ENCODE measurements at regions not wholly inside any gene's neighbourhood (a gene's known extent, or its start where the extent isn't known, plus 50 kb on each side); places are given as distances from the start of the nearest gene placed in this dataset.
"Not testable (repeated sequence)": the region's sequence is repeated elsewhere in the genome, so short reads cannot be mapped to it uniquely, and the experiment has no call there.

DNA sequence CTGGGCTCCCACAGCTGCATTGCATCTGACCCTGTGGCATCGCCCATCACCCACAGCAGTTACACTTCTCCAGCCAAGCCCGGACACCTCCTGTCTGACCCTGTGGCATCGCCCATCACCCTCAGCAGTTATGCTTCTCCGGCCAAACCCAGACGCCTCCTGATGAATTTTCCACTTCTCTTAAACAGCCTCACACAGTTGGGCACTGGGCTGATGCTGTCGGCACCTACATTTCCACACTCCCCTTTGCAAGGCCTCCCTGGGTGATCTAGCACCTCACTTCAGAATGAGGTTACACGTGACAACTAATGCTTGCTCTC lies 175.2 kb upstream of the ARID1B start:
- DNase-seq (ENCODE audit: low read depth): no peak

GRCh38 chr6:156601152-156602065 lies 175.8 kb upstream of the ARID1B start:
- no peak for DNase-seq (ENCODE audit: low read depth)

DNA sequence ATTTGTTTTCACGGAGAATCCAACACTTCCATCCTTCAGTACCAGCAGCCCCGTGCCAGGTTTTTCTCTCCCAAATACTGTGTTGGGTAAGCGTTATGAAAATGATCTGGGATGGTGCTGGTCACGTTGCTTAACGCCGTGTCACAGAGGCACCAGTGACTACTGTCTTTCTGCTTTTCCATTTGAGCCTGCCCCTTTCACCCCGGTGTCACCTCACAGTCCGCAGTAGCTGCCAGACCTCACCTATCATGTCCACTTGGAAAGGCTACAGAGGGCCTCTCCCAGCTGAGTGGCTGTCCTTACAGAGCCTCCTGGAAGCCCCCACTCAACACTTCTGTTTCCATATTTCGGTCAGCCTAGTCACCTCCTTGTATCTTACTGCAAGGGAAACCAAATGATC lies 176.5 kb upstream of the ARID1B start:
- DNase-seq (ENCODE audit: low read depth): no peak

- no peak for DNase-seq (ENCODE audit: low read depth)
These were observed 177.1 kb upstream of the ARID1B start for GRCh38 chr6:156599978-156600590.

DNA sequence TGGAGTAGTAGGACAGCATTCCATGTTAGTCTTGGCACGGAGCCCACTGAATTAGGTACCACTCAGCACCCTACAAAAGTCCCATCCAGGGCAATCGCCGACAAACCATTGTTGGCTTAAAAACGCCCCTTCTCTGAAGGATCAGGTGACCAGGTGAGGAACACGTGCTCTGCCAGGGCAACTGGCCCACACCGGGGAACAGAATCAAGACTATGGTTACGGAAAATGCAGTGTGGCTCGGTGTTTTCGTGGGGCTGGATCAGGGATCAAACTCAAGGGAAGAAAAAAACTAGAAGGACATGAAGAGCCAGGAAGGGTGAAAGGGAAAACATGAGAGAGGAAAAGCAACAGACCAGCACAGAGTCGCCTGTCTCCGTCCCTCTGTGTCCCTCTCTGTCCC lies 177.8 kb upstream of the ARID1B start:
- DNase-seq (ENCODE audit: low read depth): no peak

DNA sequence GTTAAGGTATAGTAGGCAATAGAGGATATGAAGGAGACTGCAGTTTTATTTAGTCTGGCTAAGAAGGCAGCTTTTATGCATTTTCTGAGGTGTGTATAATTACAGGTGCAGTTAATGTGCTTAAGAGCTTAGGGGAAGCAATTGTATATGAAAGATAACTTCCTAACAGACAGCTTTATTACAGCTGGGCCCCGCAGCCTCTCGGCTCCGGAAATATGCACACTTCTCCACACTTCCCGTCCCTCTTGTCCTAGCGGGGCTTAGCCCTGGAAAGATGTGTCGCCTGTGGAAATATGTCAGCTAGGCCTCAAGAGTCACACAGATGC lies 178.4 kb upstream of the ARID1B start:
- DNase-seq (ENCODE audit: low read depth): no peak

DNA sequence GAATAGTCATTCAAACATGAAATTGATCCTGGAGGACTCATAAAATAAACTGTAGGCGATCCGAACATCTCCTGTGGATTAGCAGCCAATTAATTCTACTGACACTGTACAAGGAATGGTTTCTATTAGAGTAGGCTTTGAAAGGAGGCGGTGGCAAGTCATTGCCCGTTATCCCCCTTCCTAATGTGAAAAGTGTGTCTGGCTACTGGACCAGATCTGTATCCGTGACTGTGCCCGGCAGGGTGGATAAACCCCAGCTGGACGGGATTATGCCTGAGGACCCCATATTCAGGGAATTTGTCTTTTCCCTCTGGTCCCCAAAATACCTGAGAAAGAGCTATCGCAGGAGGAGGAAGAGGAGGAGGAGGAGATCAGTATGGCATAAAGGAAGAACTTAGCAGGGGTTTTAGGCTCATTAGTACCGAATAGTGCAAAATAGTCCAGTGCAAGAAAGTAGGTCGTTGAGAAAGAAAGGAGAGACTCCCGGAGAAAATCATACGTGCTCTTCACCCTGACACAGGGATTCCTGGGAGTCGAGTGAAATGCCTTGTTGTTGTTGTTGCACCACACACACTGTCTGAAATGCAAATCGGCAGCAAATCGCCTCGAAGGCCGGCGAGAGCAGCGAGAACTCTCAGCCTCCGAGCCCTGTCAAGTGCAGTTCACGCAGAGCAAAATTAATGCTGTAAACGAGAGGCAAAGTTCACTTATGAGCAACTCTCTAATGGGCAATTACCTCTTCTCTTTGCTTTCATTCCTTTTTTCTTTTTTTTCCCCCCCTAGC lies 178.9 kb upstream of the ARID1B start:
- no peak for DNase-seq (ENCODE audit: low read depth)

GRCh38 chr6:156597095-156597494 lies 180.1 kb upstream of the ARID1B start:
- DNase-seq (ENCODE audit: low read depth): no peak

DNA sequence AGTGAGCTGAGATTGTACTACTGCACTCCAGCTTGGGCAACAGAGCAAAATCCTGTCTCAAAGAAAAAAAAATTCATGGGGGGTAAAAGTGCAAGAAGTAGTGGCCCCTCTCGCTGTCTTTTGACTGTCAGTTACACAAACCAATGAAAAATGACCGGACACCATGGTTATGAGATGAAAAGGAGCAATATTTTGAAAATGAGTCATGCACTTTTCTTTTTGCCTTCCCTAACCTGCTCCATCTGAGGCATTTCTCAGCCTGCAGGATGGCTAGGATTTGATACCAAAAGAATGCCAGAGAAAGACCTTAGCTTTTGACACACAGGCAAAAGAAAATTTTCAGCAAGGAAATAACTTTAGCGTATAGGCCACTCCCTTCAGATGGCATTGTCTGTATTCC lies 181.7 kb upstream of the ARID1B start:
- DNase-seq (ENCODE audit: low read depth): peak; percentile 52

- no peak for DNase-seq (ENCODE audit: low read depth)
These were observed 183.3 kb upstream of the ARID1B start for GRCh38 chr6:156593893-156594292.

DNA sequence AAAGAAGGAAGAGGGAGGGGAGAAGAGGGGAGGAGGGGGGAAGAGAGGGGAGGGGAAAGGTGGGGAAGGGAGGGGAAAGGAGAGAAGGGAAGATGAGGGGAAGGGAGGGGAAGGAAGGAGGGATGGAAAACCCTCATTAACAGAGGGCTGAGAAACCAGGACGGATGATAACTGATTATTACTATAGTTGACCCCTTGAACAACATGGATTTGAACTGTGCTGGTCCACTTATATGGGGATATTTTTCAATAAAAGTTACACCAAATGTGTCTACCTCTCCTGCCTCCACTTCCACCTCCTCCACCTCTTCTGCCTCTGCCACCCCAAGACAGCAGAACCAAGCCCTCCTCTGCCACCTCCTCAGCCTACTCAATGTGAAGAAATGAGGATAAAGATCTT lies 184.1 kb upstream of the ARID1B start:
- DNase-seq (ENCODE audit: low read depth): no peak

DNA sequence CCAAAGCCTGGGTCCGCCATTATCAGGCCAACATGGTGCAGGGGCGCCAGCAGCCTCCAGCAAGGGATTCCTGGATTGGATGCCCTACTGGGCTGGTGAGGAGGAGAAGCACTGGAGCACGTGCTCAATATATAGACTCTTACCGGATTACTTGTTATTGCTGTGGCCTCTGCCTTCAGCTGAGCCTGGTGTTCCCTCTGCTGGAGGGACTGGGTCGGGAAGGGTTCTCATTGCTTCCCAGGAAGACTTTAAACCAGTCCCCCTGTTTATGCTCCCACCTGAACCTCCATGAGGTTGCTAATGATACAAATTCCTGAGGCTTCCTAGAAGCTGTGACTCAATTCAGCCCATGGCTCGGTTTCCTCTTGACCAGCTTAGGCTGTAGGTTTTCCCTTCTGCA lies 186.7 kb upstream of the ARID1B start:
- no peak for DNase-seq (ENCODE audit: low read depth)

DNA sequence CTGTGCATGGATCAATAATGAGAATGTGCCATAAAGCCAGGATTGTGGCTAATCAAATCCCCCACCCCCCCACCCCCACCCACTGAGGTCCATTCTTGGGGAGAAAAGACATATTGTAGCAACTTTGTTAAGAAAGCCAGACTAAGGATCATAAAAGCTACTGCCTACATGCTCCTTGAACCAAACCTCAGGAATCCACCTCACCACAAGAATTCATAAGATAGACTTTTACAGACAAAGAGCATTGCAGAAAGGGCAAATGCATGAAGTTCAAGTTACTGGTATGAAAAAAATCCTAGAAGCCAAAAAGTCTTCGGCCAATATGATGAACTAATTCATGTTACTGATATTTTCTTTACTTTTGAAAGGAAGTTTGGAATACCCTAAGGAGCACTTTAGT lies 187.9 kb upstream of the ARID1B start:
- DNase-seq (ENCODE audit: low read depth): peak; percentile 15

DNA sequence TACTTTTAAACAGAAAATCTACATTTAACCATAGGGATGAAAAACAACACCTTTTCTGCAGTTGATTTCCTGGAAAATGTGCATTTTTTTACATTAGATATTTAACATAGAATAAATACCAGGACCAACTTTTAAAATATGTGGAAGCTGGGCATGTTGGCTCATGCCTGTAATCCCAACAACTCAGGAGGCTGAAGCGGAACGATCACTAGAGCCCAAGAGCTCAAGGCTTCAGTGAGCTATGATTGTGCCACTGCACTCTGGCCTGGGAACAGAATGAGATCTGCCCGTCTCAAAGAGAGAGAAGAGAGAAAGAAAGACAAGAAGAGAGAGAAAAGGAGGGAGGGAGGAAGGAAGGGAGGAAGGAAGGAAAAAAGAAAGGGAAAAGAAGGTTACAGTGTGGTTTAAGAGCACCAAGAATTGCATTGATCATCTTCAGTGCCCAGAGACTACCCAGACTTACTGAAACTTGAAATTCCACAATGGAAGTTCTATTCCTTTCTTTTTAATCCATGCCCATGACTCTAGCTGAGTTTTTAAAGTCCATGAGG lies 189.4 kb upstream of the ARID1B start:
- DNase-seq (ENCODE audit: low read depth): no peak

DNA sequence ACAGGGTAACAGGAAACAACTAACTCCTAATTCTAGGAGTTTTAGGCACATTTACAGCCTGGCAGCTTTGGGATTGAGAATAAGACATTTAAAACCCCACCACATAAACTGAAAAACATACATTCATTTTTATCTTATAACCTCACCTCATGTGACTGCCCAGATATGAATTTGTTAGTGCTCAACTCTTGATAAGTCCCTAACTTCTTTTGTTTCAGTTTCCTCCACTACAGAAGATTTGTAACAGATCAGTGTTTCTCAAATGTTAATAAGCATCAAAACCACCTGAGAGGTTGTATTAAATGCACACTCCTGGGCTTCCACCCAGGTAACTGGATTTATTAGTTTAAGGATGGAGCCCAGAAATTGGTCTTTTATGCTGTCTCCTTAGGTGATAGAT lies 190.1 kb upstream of the ARID1B start:
- DNase-seq (ENCODE audit: low read depth): no peak

DNA sequence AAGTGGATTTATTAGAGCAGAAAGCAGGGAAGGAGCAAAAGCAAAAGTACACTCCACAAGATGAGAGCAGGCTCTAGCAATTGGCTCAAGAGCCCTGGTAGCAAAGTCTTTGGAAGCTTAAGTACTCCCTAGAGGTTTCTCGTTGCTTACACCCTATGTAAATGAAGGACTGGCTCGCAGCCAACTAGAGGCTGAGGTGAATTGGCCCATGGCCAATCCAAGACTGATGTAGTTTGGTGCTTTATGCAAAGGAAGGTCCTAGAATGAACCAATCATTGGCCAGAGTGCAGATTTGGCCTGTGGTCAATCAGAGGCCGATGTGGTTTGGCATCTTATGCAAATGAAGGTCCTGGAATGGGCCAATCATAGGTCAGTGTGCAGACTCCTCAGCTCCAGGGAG lies 191.3 kb upstream of the ARID1B start:
- DNase-seq (ENCODE audit: low read depth): no peak

DNA sequence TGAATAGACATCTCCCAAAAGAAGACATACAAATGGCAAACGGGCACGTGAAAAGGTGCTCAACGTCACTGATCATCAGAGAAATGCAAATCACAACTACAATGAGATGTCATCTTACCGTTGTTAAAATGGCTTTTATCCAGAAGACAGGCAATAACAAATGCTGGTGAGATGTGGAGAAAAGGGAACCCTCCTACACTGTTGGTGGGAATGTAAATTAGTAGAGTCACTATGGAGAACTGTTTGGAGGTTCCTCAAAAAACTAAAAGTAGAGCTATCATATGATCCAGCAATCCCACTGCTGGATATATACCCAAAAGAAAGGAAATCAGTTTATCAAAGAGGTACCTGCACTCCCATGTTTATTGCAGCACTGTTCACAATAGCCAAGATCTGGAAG lies 193.1 kb upstream of the ARID1B start:
- DNase-seq (ENCODE audit: low read depth): not testable (repeated sequence)

GRCh38 chr6:156583083-156583482 lies 194.1 kb upstream of the ARID1B start:
- DNase-seq (ENCODE audit: low read depth): no peak

DNA sequence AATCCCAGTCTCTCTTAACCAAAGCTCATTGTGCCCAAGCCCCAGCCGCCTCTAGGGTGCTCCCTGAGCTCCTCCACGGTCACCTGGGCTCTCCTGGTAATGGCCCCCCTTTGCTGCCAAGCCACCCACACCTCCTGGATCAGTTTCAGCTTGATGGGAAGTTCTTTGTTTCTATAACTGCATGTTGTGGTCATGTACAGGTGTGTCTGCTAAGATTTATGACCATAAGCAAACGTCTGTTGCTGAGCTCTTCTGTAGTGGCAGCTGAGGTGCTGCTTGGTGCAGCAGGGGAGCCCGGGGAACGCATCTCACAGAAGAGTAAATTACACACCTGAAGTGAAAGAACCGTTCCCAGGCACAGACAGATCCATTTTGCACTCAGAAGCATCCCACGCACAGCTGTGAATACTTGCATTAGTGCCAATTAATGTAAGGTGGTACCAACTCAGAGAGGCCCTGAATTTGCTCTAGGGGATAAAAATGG lies 194.6 kb upstream of the ARID1B start:
- no peak for DNase-seq (ENCODE audit: low read depth)

- DNase-seq (ENCODE audit: low read depth): no peak
These were observed 197.6 kb upstream of the ARID1B start for GRCh38 chr6:156579564-156579963.

GRCh38 chr6:156577749-156578148 lies 199.4 kb upstream of the ARID1B start:
- no peak for DNase-seq (ENCODE audit: low read depth)

GRCh38 chr6:156575361-156575760 lies 201.8 kb upstream of the ARID1B start:
- no peak for DNase-seq (ENCODE audit: low read depth)
